Uterus (tissue), 3 donors: ENCODE measurements at regions not wholly inside any gene's neighbourhood (a gene's known extent, or its start where the extent isn't known, plus 50 kb on each side); places are given as distances from the start of the nearest gene placed in this dataset.

Source experiments
- DNase-seq, 2 donors: peaks; one replicate each; pipeline ENCODE4 v3.0.0-alpha.2; 2019 to 2020
- H3K27ac ChIP-seq, 2 donors: fragments of 200-600 bp; sonication (generic); 1 replicate in 1 of 2; 2 replicates in 1 of 2; pipeline ENCODE4 v1.5.1; 2016 to 2018
- H3K27me3 ChIP-seq, 2 donors: fragments of 200-600 bp; sonication (generic); one replicate each; pipeline ENCODE4 v1.5.1; 2018 to 2019; ENCODE audit warnings: control low read depth in 1 of 2
- H3K36me3 ChIP-seq, 2 donors: fragments of 200-600 bp; sonication (generic); one replicate each; pipeline ENCODE4 v1.5.1; 2019; ENCODE audit warnings: control low read depth in 1 of 2
- H3K4me1 ChIP-seq, 2 donors: fragments of 200-600 bp; sonication (generic); one replicate each; pipeline ENCODE4 v1.5.1; 2018 to 2019; ENCODE audit warnings: control low read depth in 1 of 2
- H3K4me3 ChIP-seq, 2 donors: fragments of 200-600 bp; sonication (generic); 1 replicate in 1 of 2; 2 replicates in 1 of 2; pipeline ENCODE4 v1.5.1; 2018 to 2019; ENCODE audit warnings: mild to moderate bottlenecking in 1 of 2
- H3K9me3 ChIP-seq, 2 donors: fragments of 200-600 bp; sonication (generic); one replicate each; pipeline ENCODE4 v1.5.1; 2019; ENCODE audit warnings: control low read depth in 1 of 2
- POLR2A ChIP-seq, 2 donors: fragments of 450-650 bp; IDR thresholded peaks; one replicate each; pipeline ENCODE4 v1.6.1; 2016; ENCODE audit warnings: antibody characterized with exemption in 2 of 2, mild to moderate bottlenecking in 1 of 2, moderate library complexity in 1 of 2
- intact Hi-C: fragments of 100-400 bp; cut with DNase I; formaldehyde crosslinking; loops from one replicate; pipeline ENCODE4 v1.15.1; 2023; ENCODE audit warnings: low total_unique reads
- TF ChIP-seq, protein P1 (sequence below), 4 experiments: fragments of 200-600 bp in 2 of 4; fragments of 450-650 bp in 2 of 4; sonication (generic) in 2 of 4; IDR thresholded peaks; one replicate each; pipeline ENCODE4 v1.5.1; 2016 to 2019; ENCODE audit warnings: antibody characterized with exemption in 4 of 4, mild to moderate bottlenecking in 2 of 4, moderate library complexity in 1 of 4
- donor health status: DM: yes; HTN: yes; CAD: no.

DNA sequence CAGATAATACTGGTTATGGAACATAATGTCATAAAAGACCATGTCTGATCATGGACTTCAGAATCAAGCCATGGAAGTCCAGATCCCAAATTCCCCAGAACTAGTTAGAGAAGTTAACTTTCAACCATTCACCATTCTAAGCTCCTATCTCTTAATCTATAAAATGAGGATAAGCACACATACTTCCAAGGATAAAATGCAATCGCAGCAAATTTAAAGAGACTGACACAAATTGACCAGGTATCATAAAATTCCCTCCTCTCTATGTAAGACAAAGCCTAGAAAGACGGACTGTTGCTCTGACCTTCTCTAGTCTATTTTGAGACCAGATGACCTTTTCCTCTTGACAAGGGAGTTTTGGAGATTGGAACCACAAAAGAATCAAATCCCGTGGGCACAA is 426.7 kb downstream of the PLPP3 start:
- DNase-seq, result no peak
- Histone ChIP-seq H3K27ac (no peak overlapping the region), H3K4me1 (no peaks in the 10 kb centered on the region), H3K9me3 (no peaks in the 10 kb centered on the region), H3K27me3 (no peaks in the 10 kb centered on the region), H3K36me3 (no peaks in the 10 kb centered on the region), H3K4me3 (no peak overlapping the region)
- intact Hi-C loops, result no loop called here
- no peak for TF ChIP-seq POLR2A (IDR thresholded peaks at IDR 0.05)
- TF ChIP-seq, protein P1, sequence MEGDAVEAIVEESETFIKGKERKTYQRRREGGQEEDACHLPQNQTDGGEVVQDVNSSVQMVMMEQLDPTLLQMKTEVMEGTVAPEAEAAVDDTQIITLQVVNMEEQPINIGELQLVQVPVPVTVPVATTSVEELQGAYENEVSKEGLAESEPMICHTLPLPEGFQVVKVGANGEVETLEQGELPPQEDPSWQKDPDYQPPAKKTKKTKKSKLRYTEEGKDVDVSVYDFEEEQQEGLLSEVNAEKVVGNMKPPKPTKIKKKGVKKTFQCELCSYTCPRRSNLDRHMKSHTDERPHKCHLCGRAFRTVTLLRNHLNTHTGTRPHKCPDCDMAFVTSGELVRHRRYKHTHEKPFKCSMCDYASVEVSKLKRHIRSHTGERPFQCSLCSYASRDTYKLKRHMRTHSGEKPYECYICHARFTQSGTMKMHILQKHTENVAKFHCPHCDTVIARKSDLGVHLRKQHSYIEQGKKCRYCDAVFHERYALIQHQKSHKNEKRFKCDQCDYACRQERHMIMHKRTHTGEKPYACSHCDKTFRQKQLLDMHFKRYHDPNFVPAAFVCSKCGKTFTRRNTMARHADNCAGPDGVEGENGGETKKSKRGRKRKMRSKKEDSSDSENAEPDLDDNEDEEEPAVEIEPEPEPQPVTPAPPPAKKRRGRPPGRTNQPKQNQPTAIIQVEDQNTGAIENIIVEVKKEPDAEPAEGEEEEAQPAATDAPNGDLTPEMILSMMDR (IDR thresholded peaks at IDR 0.05), result no peak

DNA sequence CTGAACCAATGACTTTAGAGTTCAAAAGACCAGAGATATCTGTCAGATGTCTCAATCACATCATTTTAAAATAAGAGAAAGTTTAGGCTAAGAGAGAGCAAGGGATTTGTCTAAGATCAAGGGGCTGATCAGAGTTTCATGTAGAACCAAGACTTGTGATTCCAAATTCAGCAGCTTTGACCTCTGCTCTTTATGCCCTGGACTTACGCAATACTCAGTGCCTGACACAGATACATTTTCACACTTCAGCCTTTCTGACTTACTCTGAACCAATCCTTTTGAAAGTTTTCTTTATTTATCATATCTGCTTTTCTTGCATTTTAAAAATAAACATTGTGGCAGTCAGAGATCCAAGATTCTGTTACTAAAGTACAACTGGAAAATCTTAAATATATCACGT is 428.0 kb downstream of the PLPP3 start:
- Histone ChIP-seq H3K4me1 (peaks cover 3 to 5% of the 10 kb centered on the region in 2 donors), H3K27ac (no peak overlapping the region), H3K4me3 (no peak overlapping the region), H3K9me3 (no peaks in the 10 kb centered on the region), H3K36me3 (no peaks in the 10 kb centered on the region), H3K27me3 (no peaks in the 10 kb centered on the region)
- no peak for TF ChIP-seq POLR2A (IDR thresholded peaks at IDR 0.05)
- TF ChIP-seq, protein P1 (IDR thresholded peaks at IDR 0.05), result no peak
- no peak for DNase-seq
- intact Hi-C loops, result no loop called here

DNA sequence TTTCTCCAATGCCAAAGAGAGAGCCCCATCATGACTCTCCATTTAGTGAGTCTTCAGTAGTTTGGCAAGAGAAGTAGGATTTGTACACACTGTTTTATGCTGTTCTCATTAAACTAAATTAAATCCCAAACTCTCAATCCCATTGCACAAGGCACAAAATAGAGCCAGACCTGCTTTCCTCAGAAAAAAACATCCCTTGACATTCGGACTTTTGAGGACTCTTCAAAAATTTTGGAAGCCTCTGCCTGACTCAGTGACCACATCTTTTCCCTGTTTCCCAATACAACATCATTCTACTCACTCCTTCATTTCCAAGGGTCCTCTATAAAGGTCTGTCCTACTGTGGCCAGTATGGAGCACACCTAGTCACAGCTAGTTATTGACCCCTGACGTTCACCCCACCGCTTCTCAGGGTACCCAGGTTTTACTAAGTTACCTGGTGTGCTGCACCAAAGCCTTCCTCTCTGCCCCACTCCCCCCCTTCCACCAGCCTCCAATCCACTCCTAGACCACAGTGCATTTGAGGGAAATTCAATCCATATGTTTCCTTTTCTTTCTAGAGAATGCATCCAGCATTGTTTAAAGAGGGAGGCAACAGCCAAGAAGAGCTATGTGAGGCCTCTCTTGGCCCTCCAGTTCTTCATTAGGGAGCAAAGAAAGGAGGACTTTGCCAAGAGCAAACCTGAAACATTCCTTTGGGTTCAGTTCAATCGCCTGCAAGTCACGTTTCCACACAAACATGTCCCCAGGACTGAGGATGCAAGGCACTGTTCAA is 428.7 kb downstream of the PLPP3 start:
- H3K4me3 ChIP-seq, result no peak overlapping the region
- no peaks in the 10 kb centered on the region for H3K27me3 ChIP-seq
- no peaks in the 10 kb centered on the region for H3K9me3 ChIP-seq
- no peaks in the 10 kb centered on the region for H3K36me3 ChIP-seq
- H3K27ac ChIP-seq, result no peak overlapping the region
- intact Hi-C loops, result no loop called here
- no peak for TF ChIP-seq POLR2A (IDR thresholded peaks at IDR 0.05)
- TF ChIP-seq, protein P1 (IDR thresholded peaks at IDR 0.05), result no peak
- peaks cover 9 to 11% of the 10 kb centered on the region in 2 donors for H3K4me1 ChIP-seq
- DNase-seq, result no peak

DNA sequence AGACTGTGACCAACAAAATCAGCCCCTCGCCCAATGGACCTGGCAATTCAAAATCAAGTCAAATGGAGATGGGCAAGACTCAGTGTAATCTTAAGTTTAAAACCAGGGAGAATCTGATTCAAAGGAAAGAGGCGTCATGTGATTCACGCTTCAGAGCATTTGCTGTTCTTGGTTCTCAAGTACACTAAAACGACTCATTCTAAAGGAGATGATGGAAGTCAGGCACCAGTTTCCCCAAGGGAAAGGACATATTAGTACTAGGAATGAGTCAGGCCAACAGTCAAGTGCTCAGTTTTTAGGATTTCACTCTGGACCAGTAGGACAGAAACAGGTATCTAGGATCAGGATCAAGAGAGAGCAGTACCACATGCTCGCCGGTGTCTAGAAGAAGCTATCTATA is 429.6 kb downstream of the PLPP3 start:
- no peaks in the 10 kb centered on the region for H3K9me3 ChIP-seq
- no peak for TF ChIP-seq POLR2A (IDR thresholded peaks at IDR 0.05)
- TF ChIP-seq, protein P1 (IDR thresholded peaks at IDR 0.05), result no peak
- no peaks in the 10 kb centered on the region for H3K27me3 ChIP-seq
- no peak overlapping the region for H3K27ac ChIP-seq
- no peak overlapping the region for H3K4me3 ChIP-seq
- no peak for DNase-seq
- H3K4me1 ChIP-seq, result peaks cover 9 to 11% of the 10 kb centered on the region in 2 donors
- intact Hi-C loops, result no loop called here
- no peaks in the 10 kb centered on the region for H3K36me3 ChIP-seq

DNA sequence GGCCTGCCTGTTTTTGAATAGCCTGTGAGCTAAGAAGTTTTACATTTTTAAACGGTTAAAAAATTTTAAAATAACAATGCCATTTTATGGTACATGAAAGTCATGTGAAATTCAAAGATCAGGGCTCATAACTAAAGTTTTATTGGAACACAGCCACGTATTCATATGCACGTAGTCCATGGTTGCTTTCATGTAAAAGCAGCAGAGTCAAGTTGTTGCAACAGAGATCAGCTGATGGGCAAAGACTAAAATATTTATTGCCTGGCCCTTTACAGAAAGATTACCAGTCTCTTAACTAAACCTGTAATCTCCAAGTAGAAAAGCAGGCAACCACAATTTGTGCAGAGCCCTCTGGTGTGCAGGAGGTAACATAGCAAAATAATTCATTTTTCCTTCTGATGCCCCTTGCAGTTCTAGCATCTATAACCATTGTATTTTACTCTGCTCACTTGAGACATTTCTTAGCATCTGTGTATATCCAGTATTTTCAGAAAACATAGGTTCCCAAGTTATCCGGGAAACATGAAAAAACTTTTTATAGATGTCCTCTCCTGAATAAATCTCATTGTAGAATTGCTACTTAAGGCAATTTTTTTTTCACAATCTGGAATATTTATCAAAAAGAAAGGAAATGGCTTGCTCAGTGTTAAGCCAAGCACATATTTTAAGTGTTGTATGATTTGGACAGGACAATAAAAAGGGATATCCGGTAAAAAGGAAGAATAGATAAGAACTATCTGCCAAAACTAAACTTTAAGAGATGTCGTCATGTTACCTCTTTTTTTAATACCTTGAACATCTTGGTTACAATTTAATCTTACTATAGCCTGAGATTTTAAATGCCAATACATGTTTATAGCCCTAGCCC is 430.8 kb downstream of the PLPP3 start:
- Histone ChIP-seq H3K4me1 (peaks cover 9 to 11% of the 10 kb centered on the region in 2 donors), H3K36me3 (no peaks in the 10 kb centered on the region), H3K27me3 (no peaks in the 10 kb centered on the region), H3K4me3 (no peak overlapping the region), H3K9me3 (no peaks in the 10 kb centered on the region), H3K27ac (no peak overlapping the region)
- no peak for DNase-seq
- TF ChIP-seq, protein P1 (IDR thresholded peaks at IDR 0.05), result peak in 2 of 4 experiments; percentile 7 to 11
- no peak for TF ChIP-seq POLR2A (IDR thresholded peaks at IDR 0.05)
- intact Hi-C loops, result no loop called here
